ENCODE measurements at regions not wholly inside any gene's neighbourhood (a gene's known extent, or its start where the extent isn't known, plus 50 kb on each side); places are given as distances from the start of the nearest gene placed in this dataset.

GRCh38 chr5:14998491-14998890, 126.9 kb upstream of the ANKH start:
- no peak for TF ChIP-seq FOXM1 (IDR thresholded peaks at IDR 0.05; ENCODE audit: borderline replicate concordance, low read depth)
- no peak for TF ChIP-seq RAD21 (IDR thresholded peaks at IDR 0.05; ENCODE audit: low read depth)
- no peak for TF ChIP-seq EGR1 (IDR thresholded peaks at IDR 0.05)
- no peak for TF ChIP-seq YY1 (IDR thresholded peaks at IDR 0.05; ENCODE audit: low read depth)
- no peak for TF ChIP-seq TCF12 (IDR thresholded peaks at IDR 0.05; ENCODE audit: low read depth)
- TF ChIP-seq CEBPB (IDR thresholded peaks at IDR 0.05), result no peak

All from Ishikawa (cell line).